ENCODE measurements at regions not wholly inside any gene's neighbourhood (a gene's known extent, or its start where the extent isn't known, plus 50 kb on each side); places are given as distances from the start of the nearest gene placed in this dataset.

- Histone ChIP-seq H2AFZ (ENCODE audit: low read depth, low read length, severe bottlenecking) (no peak overlapping the region), H3F3A (ENCODE audit: insufficient read depth) (no peaks in the 10 kb centered on the region), H3K4me3 (ENCODE audit: insufficient read depth, low read length, poor library complexity, severe bottlenecking) (no peak overlapping the region), H3K36me3 (ENCODE audit: low read length) (no peaks in the 10 kb centered on the region), H3K27ac (ENCODE audit: low read depth, low read length) (no peak overlapping the region), H4K20me1 (ENCODE audit: low read depth, low read length) (no peaks in the 10 kb centered on the region), H3K9ac (ENCODE audit: low read length) (no peak overlapping the region), H3K79me2 (ENCODE audit: insufficient read depth, low read length) (no peaks in the 10 kb centered on the region), H3K27me3 (ENCODE audit: low read length) (no peaks in the 10 kb centered on the region), H3K9me2 (replicated peaks; ENCODE audit: insufficient read depth, low read length) (no peaks in the 10 kb centered on the region), H3K4me2 (ENCODE audit: low read depth, low read length, poor library complexity, severe bottlenecking) (no peak overlapping the region), H3K9me3 (ENCODE audit: insufficient read depth, low read length) (0 out of 2 replicates have a peak, but pooled peaks cover 3% of the 10 kb centered on the region)
- TF ChIP-seq CTCF (IDR thresholded peaks at IDR 0.05; ENCODE audit: insufficient read depth, low read length, poor library complexity, severe bottlenecking) = no peak
- TF ChIP-seq EZH2phosphoT487 (conservative IDR thresholded peaks at IDR 0.05; ENCODE audit: low read length) = no peak
Measured at GRCh38 chr6:103791458-103791857, 1068.3 kb downstream of the HACE1 start.

- H3K27me3 ChIP-seq (ENCODE audit: low read length) = no peaks in the 10 kb centered on the region
- no peaks in the 10 kb centered on the region for H3K9me2 ChIP-seq (replicated peaks; ENCODE audit: insufficient read depth, low read length)
- 0 out of 2 replicates have a peak, but pooled peaks cover 1% of the 10 kb centered on the region for H3K9me3 ChIP-seq (ENCODE audit: insufficient read depth, low read length)
- no peak overlapping the region for H3K9ac ChIP-seq (ENCODE audit: low read length)
- no peak overlapping the region for H3K27ac ChIP-seq (ENCODE audit: low read depth, low read length)
- no peak overlapping the region for H3K4me2 ChIP-seq (ENCODE audit: low read depth, low read length, poor library complexity, severe bottlenecking)
- no peaks in the 10 kb centered on the region for H3K79me2 ChIP-seq (ENCODE audit: insufficient read depth, low read length)
- H3K4me3 ChIP-seq (ENCODE audit: insufficient read depth, low read length, poor library complexity, severe bottlenecking) = no peak overlapping the region
- TF ChIP-seq CTCF (IDR thresholded peaks at IDR 0.05; ENCODE audit: insufficient read depth, low read length, poor library complexity, severe bottlenecking) = no peak
- no peak for TF ChIP-seq EZH2phosphoT487 (conservative IDR thresholded peaks at IDR 0.05; ENCODE audit: low read length)
- H2AFZ ChIP-seq (ENCODE audit: low read depth, low read length, severe bottlenecking) = no peak overlapping the region
- H3K36me3 ChIP-seq (ENCODE audit: low read length) = no peaks in the 10 kb centered on the region
- H3F3A ChIP-seq (ENCODE audit: insufficient read depth) = no peaks in the 10 kb centered on the region
- H4K20me1 ChIP-seq (ENCODE audit: low read depth, low read length) = no peaks in the 10 kb centered on the region
Measured at GRCh38 chr6:103784117-103784516, 1075.6 kb downstream of the HACE1 start.

GRCh38 chr6:103783329-103783728 lies 1076.4 kb downstream of the HACE1 start:
- TF ChIP-seq CTCF (IDR thresholded peaks at IDR 0.05; ENCODE audit: insufficient read depth, low read length, poor library complexity, severe bottlenecking) (no peak), EZH2phosphoT487 (conservative IDR thresholded peaks at IDR 0.05; ENCODE audit: low read length) (no peak)
- Histone ChIP-seq H3F3A (ENCODE audit: insufficient read depth) (no peaks in the 10 kb centered on the region), H3K4me3 (ENCODE audit: insufficient read depth, low read length, poor library complexity, severe bottlenecking) (no peak overlapping the region), H2AFZ (ENCODE audit: low read depth, low read length, severe bottlenecking) (no peak overlapping the region), H3K27ac (ENCODE audit: low read depth, low read length) (no peak overlapping the region), H3K36me3 (ENCODE audit: low read length) (no peaks in the 10 kb centered on the region), H3K27me3 (ENCODE audit: low read length) (no peaks in the 10 kb centered on the region), H3K9ac (ENCODE audit: low read length) (no peak overlapping the region), H3K79me2 (ENCODE audit: insufficient read depth, low read length) (no peaks in the 10 kb centered on the region), H4K20me1 (ENCODE audit: low read depth, low read length) (no peaks in the 10 kb centered on the region), H3K9me2 (replicated peaks; ENCODE audit: insufficient read depth, low read length) (no peaks in the 10 kb centered on the region), H3K4me2 (ENCODE audit: low read depth, low read length, poor library complexity, severe bottlenecking) (no peak overlapping the region), H3K9me3 (ENCODE audit: insufficient read depth, low read length) (no peaks in the 10 kb centered on the region)
